ENCODE measurements at regions not wholly inside any gene's neighbourhood (a gene's known extent, or its start where the extent isn't known, plus 50 kb on each side); places are given as distances from the start of the nearest gene placed in this dataset.
"Not testable (repeated sequence)": the region's sequence is repeated elsewhere in the genome, so short reads cannot be mapped to it uniquely, and the experiment has no call there.

GRCh38 chr2:87456477-87457128, 291.3 kb upstream of the PLGLB2 start:
- DNase-seq (ENCODE audit: low read depth in 2 of 2): not testable (repeated sequence)

GRCh38 chr2:87457129-87457499, 290.8 kb upstream of the PLGLB2 start:
- DNase-seq (ENCODE audit: low read depth in 2 of 2): not testable (repeated sequence)

- DNase-seq (ENCODE audit: low read depth in 2 of 2): not testable (repeated sequence)
These were observed 288.9 kb upstream of the PLGLB2 start for GRCh38 chr2:87458938-87459337.

GRCh38 chr2:87460104-87460503, 287.8 kb upstream of the PLGLB2 start:
- DNase-seq (ENCODE audit: low read depth in 2 of 2): not testable (repeated sequence)

- not testable (repeated sequence) for DNase-seq (ENCODE audit: low read depth in 2 of 2)
These were observed 287.2 kb upstream of the PLGLB2 start for GRCh38 chr2:87460662-87461061.

GRCh38 chr2:87461671-87462070, 286.2 kb upstream of the PLGLB2 start:
- not testable (repeated sequence) for DNase-seq (ENCODE audit: low read depth in 2 of 2)

GRCh38 chr2:87464219-87464618, 283.7 kb upstream of the PLGLB2 start:
- not testable (repeated sequence) for DNase-seq (ENCODE audit: low read depth in 2 of 2)

- not testable (repeated sequence) for DNase-seq (ENCODE audit: low read depth in 2 of 2)
These were observed 282.2 kb upstream of the PLGLB2 start for GRCh38 chr2:87465730-87466129.

- DNase-seq (ENCODE audit: low read depth in 2 of 2): peak; percentile 50 to 72
These were observed 281.2 kb upstream of the PLGLB2 start for GRCh38 chr2:87466591-87467120.

GRCh38 chr2:87468429-87468981, 279.4 kb upstream of the PLGLB2 start:
- not testable (repeated sequence) for DNase-seq (ENCODE audit: low read depth in 2 of 2)

- peak; percentile 28 to 55 for DNase-seq (ENCODE audit: low read depth in 2 of 2)
These were observed 278.4 kb upstream of the PLGLB2 start for GRCh38 chr2:87469180-87470151.

GRCh38 chr2:87470381-87471380, 277.2 kb upstream of the PLGLB2 start:
- peak; percentile 54 to 56 for DNase-seq (ENCODE audit: low read depth in 2 of 2)

- not testable (repeated sequence) for DNase-seq (ENCODE audit: low read depth in 2 of 2)
These were observed 276.4 kb upstream of the PLGLB2 start for GRCh38 chr2:87471478-87471877.

GRCh38 chr2:87476223-87476872, 271.5 kb upstream of the PLGLB2 start:
- DNase-seq (ENCODE audit: low read depth in 2 of 2): not testable (repeated sequence)

GRCh38 chr2:87476936-87477335, 271.0 kb upstream of the PLGLB2 start:
- DNase-seq (ENCODE audit: low read depth in 2 of 2): peak in 1 of 2 donors; percentile 38

- DNase-seq (ENCODE audit: low read depth in 2 of 2): not testable (repeated sequence)
These were observed 270.0 kb upstream of the PLGLB2 start for GRCh38 chr2:87477669-87478428.

- DNase-seq (ENCODE audit: low read depth in 2 of 2): not testable (repeated sequence)
These were observed 269.0 kb upstream of the PLGLB2 start for GRCh38 chr2:87478911-87479310.

GRCh38 chr2:87483093-87483680, 264.7 kb upstream of the PLGLB2 start:
- not testable (repeated sequence) for DNase-seq (ENCODE audit: low read depth in 2 of 2)

GRCh38 chr2:87484363-87484762, 263.5 kb upstream of the PLGLB2 start:
- DNase-seq (ENCODE audit: low read depth in 2 of 2): not testable (repeated sequence)
